ENCODE measurements at regions not wholly inside any gene's neighbourhood (a gene's known extent, or its start where the extent isn't known, plus 50 kb on each side); places are given as distances from the start of the nearest gene placed in this dataset.

DNA sequence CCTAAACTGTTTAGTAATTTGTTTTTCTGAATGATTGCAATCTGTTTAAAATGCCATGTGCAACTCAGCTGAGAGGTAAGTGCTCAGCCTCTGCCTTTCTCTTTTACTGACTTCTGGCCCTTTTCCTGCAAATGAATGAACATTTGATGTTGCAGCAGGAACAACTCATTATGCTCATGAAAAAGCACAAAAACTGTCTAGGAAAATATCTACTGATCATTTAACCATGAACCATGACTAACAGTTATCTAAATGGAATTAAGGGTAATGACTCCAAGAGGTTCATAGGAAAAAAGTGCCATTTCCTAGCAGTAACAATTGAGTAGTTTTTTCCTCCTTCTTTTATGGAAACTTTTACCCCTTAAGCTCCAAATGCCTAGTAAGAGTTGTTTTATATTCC is 70.6 kb upstream of the ANKH start:
- no peak for TF ChIP-seq CTCF (IDR thresholded peaks at IDR 0.05)
- no peak for TF ChIP-seq POLR2A (IDR thresholded peaks at IDR 0.05)

Measured in vagina (tissue), 2 donors.